ENCODE measurements at regions not wholly inside any gene's neighbourhood (a gene's known extent, or its start where the extent isn't known, plus 50 kb on each side); places are given as distances from the start of the nearest gene placed in this dataset.

DNA sequence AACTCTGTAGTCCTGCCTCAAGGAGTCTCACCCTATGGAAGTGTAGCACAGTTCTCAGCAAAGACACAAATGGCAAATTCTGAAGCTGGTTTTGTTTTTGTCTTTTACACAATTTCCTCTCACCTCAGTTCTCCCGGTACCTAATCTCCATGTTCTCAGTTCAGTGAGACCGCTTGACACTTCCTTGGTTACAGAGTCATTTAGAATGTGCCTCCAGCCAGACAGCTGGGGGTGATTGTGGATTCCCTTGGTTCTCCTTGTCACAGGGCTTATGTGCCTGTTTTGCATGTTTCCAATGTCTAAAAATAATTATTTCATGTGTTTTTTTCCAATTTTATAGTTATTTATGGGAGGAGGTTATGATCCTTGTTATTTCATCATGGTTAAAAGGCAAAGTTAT lies 379.5 kb upstream of the MAP2 start:
- no peak for TF ChIP-seq CTCF (conservative IDR thresholded peaks at IDR 0.05; ENCODE audit: low read depth, low read length)
- no peak for TF ChIP-seq EZH2 (IDR thresholded peaks at IDR 0.05; ENCODE audit: borderline replicate concordance, low read depth, low read length, poor library complexity, severe bottlenecking)

All from A673 (cell line).